ENCODE measurements at regions not wholly inside any gene's neighbourhood (a gene's known extent, or its start where the extent isn't known, plus 50 kb on each side); places are given as distances from the start of the nearest gene placed in this dataset.

- Histone ChIP-seq H3K27me3 (ENCODE audit: insufficient read depth, insufficient read length) (peaks cover 11% of the 10 kb centered on the region), H3K4me3 (ENCODE audit: insufficient read length, low read depth) (no peak overlapping the region), H3K9ac (ENCODE audit: insufficient read length, low read depth) (no peak overlapping the region), H3K36me3 (ENCODE audit: insufficient read depth, insufficient read length, low read length) (no peaks in the 10 kb centered on the region), H3K9me3 (ENCODE audit: insufficient read depth, low read length) (no peaks in the 10 kb centered on the region), H3K4me1 (ENCODE audit: insufficient read depth, insufficient read length) (peaks cover 10% of the 10 kb centered on the region)
- TF ChIP-seq YY1 (IDR thresholded peaks at IDR 0.05; ENCODE audit: insufficient read depth, insufficient read length) (no peak), ZNF274 (IDR thresholded peaks at IDR 0.05; ENCODE audit: low read depth, low read length) (no peak), SUZ12 (IDR thresholded peaks at IDR 0.05; ENCODE audit: extremely low read depth, insufficient read depth, insufficient read length) (no peak)
- no peak for DNase-seq (ENCODE audit: low read depth, low spot score)
Observed at GRCh38 chr16:87100306-87101058, 216.7 kb downstream of the C16orf95 start.

- H3K9ac ChIP-seq (ENCODE audit: insufficient read length, low read depth) = no peak overlapping the region
- no peaks in the 10 kb centered on the region for H3K36me3 ChIP-seq (ENCODE audit: insufficient read depth, insufficient read length, low read length)
- H3K9me3 ChIP-seq (ENCODE audit: insufficient read depth, low read length) = no peaks in the 10 kb centered on the region
- H3K4me3 ChIP-seq (ENCODE audit: insufficient read length, low read depth) = no peak overlapping the region
- peaks cover 10% of the 10 kb centered on the region for H3K4me1 ChIP-seq (ENCODE audit: insufficient read depth, insufficient read length)
- TF ChIP-seq YY1 (IDR thresholded peaks at IDR 0.05; ENCODE audit: insufficient read depth, insufficient read length) (no peak), ZNF274 (IDR thresholded peaks at IDR 0.05; ENCODE audit: low read depth, low read length) (no peak), SUZ12 (IDR thresholded peaks at IDR 0.05; ENCODE audit: extremely low read depth, insufficient read depth, insufficient read length) (no peak)
- peaks cover 5% of the 10 kb centered on the region for H3K27me3 ChIP-seq (ENCODE audit: insufficient read depth, insufficient read length)
- DNase-seq (ENCODE audit: low read depth, low spot score) = no peak
Observed at GRCh38 chr16:87101903-87102302, 215.3 kb downstream of the C16orf95 start.

GRCh38 chr16:87107201-87107600 is 210.0 kb downstream of the C16orf95 start:
- no peaks in the 10 kb centered on the region for H3K36me3 ChIP-seq (ENCODE audit: insufficient read depth, insufficient read length, low read length)
- no peak for TF ChIP-seq SUZ12 (IDR thresholded peaks at IDR 0.05; ENCODE audit: extremely low read depth, insufficient read depth, insufficient read length)
- no peak for TF ChIP-seq YY1 (IDR thresholded peaks at IDR 0.05; ENCODE audit: insufficient read depth, insufficient read length)
- no peak for TF ChIP-seq ZNF274 (IDR thresholded peaks at IDR 0.05; ENCODE audit: low read depth, low read length)
- no peak overlapping the region for H3K9ac ChIP-seq (ENCODE audit: insufficient read length, low read depth)
- H3K27me3 ChIP-seq (ENCODE audit: insufficient read depth, insufficient read length) = no peaks in the 10 kb centered on the region
- H3K4me1 ChIP-seq (ENCODE audit: insufficient read depth, insufficient read length) = no peaks in the 10 kb centered on the region
- no peak overlapping the region for H3K4me3 ChIP-seq (ENCODE audit: insufficient read length, low read depth)
- H3K9me3 ChIP-seq (ENCODE audit: insufficient read depth, low read length) = peaks cover 19% of the 10 kb centered on the region; the same call in 1 of the 2 replicates
- DNase-seq (ENCODE audit: low read depth, low spot score) = no peak

GRCh38 chr16:87108278-87108677 is 208.9 kb downstream of the C16orf95 start:
- H3K36me3 ChIP-seq (ENCODE audit: insufficient read depth, insufficient read length, low read length) = no peaks in the 10 kb centered on the region
- peaks cover 19% of the 10 kb centered on the region; the same call in 1 of the 2 replicates for H3K9me3 ChIP-seq (ENCODE audit: insufficient read depth, low read length)
- H3K4me1 ChIP-seq (ENCODE audit: insufficient read depth, insufficient read length) = no peaks in the 10 kb centered on the region
- TF ChIP-seq ZNF274 (IDR thresholded peaks at IDR 0.05; ENCODE audit: low read depth, low read length) = no peak
- no peak for TF ChIP-seq SUZ12 (IDR thresholded peaks at IDR 0.05; ENCODE audit: extremely low read depth, insufficient read depth, insufficient read length)
- TF ChIP-seq YY1 (IDR thresholded peaks at IDR 0.05; ENCODE audit: insufficient read depth, insufficient read length) = no peak
- no peak for DNase-seq (ENCODE audit: low read depth, low spot score)
- no peak overlapping the region for H3K9ac ChIP-seq (ENCODE audit: insufficient read length, low read depth)
- H3K4me3 ChIP-seq (ENCODE audit: insufficient read length, low read depth) = no peak overlapping the region
- no peaks in the 10 kb centered on the region for H3K27me3 ChIP-seq (ENCODE audit: insufficient read depth, insufficient read length)

GRCh38 chr16:87108941-87109340 is 208.3 kb downstream of the C16orf95 start:
- Histone ChIP-seq H3K9me3 (ENCODE audit: insufficient read depth, low read length) (peaks cover 19% of the 10 kb centered on the region; the same call in 1 of the 2 replicates), H3K36me3 (ENCODE audit: insufficient read depth, insufficient read length, low read length) (no peaks in the 10 kb centered on the region), H3K4me1 (ENCODE audit: insufficient read depth, insufficient read length) (no peaks in the 10 kb centered on the region), H3K4me3 (ENCODE audit: insufficient read length, low read depth) (no peak overlapping the region), H3K27me3 (ENCODE audit: insufficient read depth, insufficient read length) (no peaks in the 10 kb centered on the region), H3K9ac (ENCODE audit: insufficient read length, low read depth) (no peak overlapping the region)
- no peak for TF ChIP-seq YY1 (IDR thresholded peaks at IDR 0.05; ENCODE audit: insufficient read depth, insufficient read length)
- no peak for TF ChIP-seq ZNF274 (IDR thresholded peaks at IDR 0.05; ENCODE audit: low read depth, low read length)
- no peak for TF ChIP-seq SUZ12 (IDR thresholded peaks at IDR 0.05; ENCODE audit: extremely low read depth, insufficient read depth, insufficient read length)
- DNase-seq (ENCODE audit: low read depth, low spot score) = no peak

GRCh38 chr16:87114832-87115231 is 202.4 kb downstream of the C16orf95 start:
- H3K4me1 ChIP-seq (ENCODE audit: insufficient read depth, insufficient read length) = no peaks in the 10 kb centered on the region
- no peak overlapping the region for H3K9ac ChIP-seq (ENCODE audit: insufficient read length, low read depth)
- H3K4me3 ChIP-seq (ENCODE audit: insufficient read length, low read depth) = no peak overlapping the region
- no peaks in the 10 kb centered on the region for H3K27me3 ChIP-seq (ENCODE audit: insufficient read depth, insufficient read length)
- no peaks in the 10 kb centered on the region for H3K36me3 ChIP-seq (ENCODE audit: insufficient read depth, insufficient read length, low read length)
- TF ChIP-seq ZNF274 (IDR thresholded peaks at IDR 0.05; ENCODE audit: low read depth, low read length) = no peak
- peaks cover 9% of the 10 kb centered on the region; the same call in 1 of the 2 replicates for H3K9me3 ChIP-seq (ENCODE audit: insufficient read depth, low read length)
- no peak for DNase-seq (ENCODE audit: low read depth, low spot score)

GRCh38 chr16:87115646-87116045 is 201.5 kb downstream of the C16orf95 start:
- no peak overlapping the region for H3K4me3 ChIP-seq (ENCODE audit: insufficient read length, low read depth)
- H3K9me3 ChIP-seq (ENCODE audit: insufficient read depth, low read length) = peaks cover 7% of the 10 kb centered on the region; the same call in 1 of the 2 replicates
- DNase-seq (ENCODE audit: low read depth, low spot score) = no peak
- H3K27me3 ChIP-seq (ENCODE audit: insufficient read depth, insufficient read length) = no peaks in the 10 kb centered on the region
- no peaks in the 10 kb centered on the region for H3K4me1 ChIP-seq (ENCODE audit: insufficient read depth, insufficient read length)
- TF ChIP-seq SUZ12 (IDR thresholded peaks at IDR 0.05; ENCODE audit: extremely low read depth, insufficient read depth, insufficient read length) (no peak), YY1 (IDR thresholded peaks at IDR 0.05; ENCODE audit: insufficient read depth, insufficient read length) (no peak), ZNF274 (IDR thresholded peaks at IDR 0.05; ENCODE audit: low read depth, low read length) (no peak)
- no peak overlapping the region for H3K9ac ChIP-seq (ENCODE audit: insufficient read length, low read depth)
- H3K36me3 ChIP-seq (ENCODE audit: insufficient read depth, insufficient read length, low read length) = no peaks in the 10 kb centered on the region
